ENCODE measurements at regions not wholly inside any gene's neighbourhood (a gene's known extent, or its start where the extent isn't known, plus 50 kb on each side); places are given as distances from the start of the nearest gene placed in this dataset.

DNA sequence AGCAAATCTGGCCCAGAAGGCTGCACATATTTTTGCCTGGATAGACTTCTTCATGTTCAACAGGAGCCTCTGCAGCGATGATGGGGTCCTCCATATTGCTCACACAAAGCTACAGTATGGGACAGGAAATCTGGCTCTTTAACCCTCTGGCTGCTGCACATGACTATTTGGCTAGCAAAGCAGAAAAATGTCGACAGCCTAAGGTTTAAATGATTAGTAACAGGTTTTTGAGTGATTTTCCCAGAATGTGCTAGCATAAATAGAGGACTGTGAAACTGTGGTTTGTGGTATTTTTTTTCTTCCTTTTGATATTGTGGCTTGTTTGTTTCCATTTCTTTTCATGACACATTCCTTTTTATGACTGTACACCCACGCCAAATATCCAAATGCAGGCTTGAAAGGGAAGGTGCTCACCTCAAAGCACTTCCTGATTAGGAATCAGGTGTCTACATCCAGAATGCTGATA is 120.2 kb upstream of the GK2 start:
- peaks cover 3 to 13% of the 10 kb centered on the region in 2 donors for H3K9me3 Mint-ChIP-seq
- Histone ChIP-seq H3K27me3 (ENCODE audit: control insufficient read depth, insufficient read depth, low read length) (no peaks in the 10 kb centered on the region), H3K9me3 (ENCODE audit: control insufficient read depth, insufficient read depth, low read length) (no peaks in the 10 kb centered on the region), H3K4me3 (ENCODE audit: low read length) (no peak overlapping the region), H3K36me3 (ENCODE audit: control insufficient read depth, insufficient read depth, low read length) (no peaks in the 10 kb centered on the region), H3K27ac (ENCODE audit: low read length) (no peak overlapping the region), H3K4me1 (ENCODE audit: control insufficient read depth, insufficient read depth, low read length) (no peaks in the 10 kb centered on the region)
- ATAC-seq (no peak), DNase-seq (no peak)
- no peaks in the 10 kb centered on the region for H3K27me3 Mint-ChIP-seq (ENCODE audit: low read depth in 2 of 2)
- no peaks in the 10 kb centered on the region for H3K36me3 Mint-ChIP-seq
- whole genome bisulfite sequencing (ENCODE audit: insufficient coverage), result 9% methylated on average over 2 of the region's 3 CpGs
- intact Hi-C loops (cut with micrococcal nuclease), result no loop called here
- no peak overlapping the region for H3K4me3 Mint-ChIP-seq
- no peak overlapping the region for H3K27ac Mint-ChIP-seq
- TF ChIP-seq, protein P1, sequence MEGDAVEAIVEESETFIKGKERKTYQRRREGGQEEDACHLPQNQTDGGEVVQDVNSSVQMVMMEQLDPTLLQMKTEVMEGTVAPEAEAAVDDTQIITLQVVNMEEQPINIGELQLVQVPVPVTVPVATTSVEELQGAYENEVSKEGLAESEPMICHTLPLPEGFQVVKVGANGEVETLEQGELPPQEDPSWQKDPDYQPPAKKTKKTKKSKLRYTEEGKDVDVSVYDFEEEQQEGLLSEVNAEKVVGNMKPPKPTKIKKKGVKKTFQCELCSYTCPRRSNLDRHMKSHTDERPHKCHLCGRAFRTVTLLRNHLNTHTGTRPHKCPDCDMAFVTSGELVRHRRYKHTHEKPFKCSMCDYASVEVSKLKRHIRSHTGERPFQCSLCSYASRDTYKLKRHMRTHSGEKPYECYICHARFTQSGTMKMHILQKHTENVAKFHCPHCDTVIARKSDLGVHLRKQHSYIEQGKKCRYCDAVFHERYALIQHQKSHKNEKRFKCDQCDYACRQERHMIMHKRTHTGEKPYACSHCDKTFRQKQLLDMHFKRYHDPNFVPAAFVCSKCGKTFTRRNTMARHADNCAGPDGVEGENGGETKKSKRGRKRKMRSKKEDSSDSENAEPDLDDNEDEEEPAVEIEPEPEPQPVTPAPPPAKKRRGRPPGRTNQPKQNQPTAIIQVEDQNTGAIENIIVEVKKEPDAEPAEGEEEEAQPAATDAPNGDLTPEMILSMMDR (IDR thresholded peaks at IDR 0.05), result no peak
- H3K4me1 Mint-ChIP-seq, result no peaks in the 10 kb centered on the region

DNA sequence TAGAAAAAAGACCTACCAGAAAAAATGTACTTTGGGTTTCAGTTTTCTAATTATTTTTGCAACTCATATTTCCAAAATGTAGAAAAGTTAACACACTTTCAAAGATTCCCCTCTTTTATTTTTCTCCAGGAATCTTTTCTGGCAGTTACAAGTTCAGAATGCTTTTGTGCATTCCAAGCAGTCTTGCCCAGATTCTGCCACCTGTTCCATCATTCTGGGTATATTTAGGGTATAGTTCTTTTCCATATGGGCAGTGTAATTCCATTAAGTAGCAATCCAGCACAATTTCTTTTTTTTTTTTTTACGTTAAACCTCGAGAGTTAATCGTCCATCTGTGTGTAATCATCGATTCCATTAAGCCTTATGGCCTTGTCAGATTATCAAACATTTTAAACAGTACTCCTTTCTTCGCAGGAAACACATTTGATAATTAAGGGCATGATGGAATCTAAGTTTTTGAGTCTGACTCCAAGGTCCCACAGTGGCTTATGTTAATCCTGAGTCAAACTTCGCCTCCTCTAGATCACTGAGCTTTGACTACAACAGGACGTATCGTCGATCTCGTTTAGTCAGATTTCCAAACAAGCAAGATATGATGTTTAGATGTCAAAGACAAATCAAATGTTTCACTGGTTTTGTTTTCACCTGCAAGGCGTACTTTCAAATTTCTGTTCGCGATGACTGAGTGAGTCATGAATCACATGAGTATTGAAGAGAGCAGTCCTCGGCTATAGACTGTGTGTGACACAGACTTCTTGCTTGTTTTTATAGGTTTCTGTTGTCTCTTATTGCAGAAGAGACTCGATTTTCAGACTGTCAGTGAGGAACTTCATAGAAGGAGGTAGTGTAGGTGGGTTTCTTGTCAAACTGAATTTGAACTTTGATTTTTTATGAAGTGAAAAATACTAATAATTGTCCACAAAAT is 118.9 kb upstream of the GK2 start:
- no peaks in the 10 kb centered on the region for H3K27me3 Mint-ChIP-seq (ENCODE audit: low read depth in 2 of 2)
- H3K36me3 ChIP-seq (ENCODE audit: control insufficient read depth, insufficient read depth, low read length), result no peaks in the 10 kb centered on the region

DNA sequence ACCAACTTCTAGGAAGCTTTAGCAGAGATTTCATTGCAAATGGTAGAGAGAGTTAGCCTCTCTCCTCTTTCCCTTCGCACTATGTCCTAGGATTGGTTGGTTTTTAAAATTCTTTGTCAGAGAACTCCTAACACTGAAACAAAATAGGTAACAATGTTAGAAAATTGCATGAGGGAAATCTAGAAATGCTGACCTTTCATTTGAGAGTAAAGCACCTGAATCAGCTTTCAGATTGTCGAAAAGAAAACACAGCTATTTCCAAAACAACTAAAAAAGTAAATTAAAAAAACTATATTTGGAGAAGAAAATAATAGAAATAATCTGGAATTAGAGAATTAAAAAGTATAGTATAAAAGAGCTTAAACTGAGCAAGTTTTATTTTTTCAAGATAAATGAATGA is 108.1 kb upstream of the GK2 start:
- Mint-ChIP-seq H3K9me3 (peaks cover 8 to 11% of the 10 kb centered on the region in 2 donors), H3K4me1 (no peaks in the 10 kb centered on the region), H3K27ac (no peak overlapping the region), H3K27me3 (ENCODE audit: low read depth in 2 of 2) (no peaks in the 10 kb centered on the region), H3K36me3 (no peaks in the 10 kb centered on the region), H3K4me3 (no peak overlapping the region)
- intact Hi-C loops (cut with micrococcal nuclease), result no loop called here
- Histone ChIP-seq H3K4me1 (ENCODE audit: control insufficient read depth, insufficient read depth, low read length) (no peaks in the 10 kb centered on the region), H3K4me3 (ENCODE audit: low read length) (no peak overlapping the region), H3K27ac (ENCODE audit: low read length) (no peak overlapping the region), H3K9me3 (ENCODE audit: control insufficient read depth, insufficient read depth, low read length) (no peaks in the 10 kb centered on the region), H3K27me3 (ENCODE audit: control insufficient read depth, insufficient read depth, low read length) (no peaks in the 10 kb centered on the region), H3K36me3 (ENCODE audit: control insufficient read depth, insufficient read depth, low read length) (no peaks in the 10 kb centered on the region)
- WGBS (ENCODE audit: insufficient coverage), result no CpG with 5 or more reads among the region's 2 CpGs
- ATAC-seq (no peak), DNase-seq (no peak)
- TF ChIP-seq, protein P1 (IDR thresholded peaks at IDR 0.05), result no peak

More for the DNA sequence above, 118.9 kb upstream of the GK2 start:
- ATAC-seq, result no peak
- H3K27ac Mint-ChIP-seq, result no peak overlapping the region
- no peaks in the 10 kb centered on the region for H3K36me3 Mint-ChIP-seq
- intact Hi-C loops (cut with micrococcal nuclease), result no loop called here
- H3K9me3 Mint-ChIP-seq, result peaks cover 4 to 9% of the 10 kb centered on the region in 2 donors
- DNase-seq, result no peak
- Histone ChIP-seq H3K27me3 (ENCODE audit: control insufficient read depth, insufficient read depth, low read length) (no peaks in the 10 kb centered on the region), H3K9me3 (ENCODE audit: control insufficient read depth, insufficient read depth, low read length) (no peaks in the 10 kb centered on the region), H3K27ac (ENCODE audit: low read length) (no peak overlapping the region), H3K4me3 (ENCODE audit: low read length) (no peak overlapping the region), H3K4me1 (ENCODE audit: control insufficient read depth, insufficient read depth, low read length) (no peaks in the 10 kb centered on the region)
- H3K4me1 Mint-ChIP-seq, result no peaks in the 10 kb centered on the region
- WGBS (ENCODE audit: insufficient coverage), result 88% methylated on average over 13 of the region's 15 CpGs
- no peak overlapping the region for H3K4me3 Mint-ChIP-seq
- TF ChIP-seq, protein P1 (IDR thresholded peaks at IDR 0.05), result no peak

All from natural killer cell (primary cell).